HG02571 (cell line): ENCODE measurements at regions not wholly inside any gene's neighbourhood (a gene's known extent, or its start where the extent isn't known, plus 50 kb on each side); places are given as distances from the start of the nearest gene placed in this dataset.

Experiments
- ATAC-seq: cut with Tn5 transposase; IDR thresholded peaks from one replicate; pipeline ENCODE4 v1.9.1; 2021; ENCODE audit warnings: mild to moderate bottlenecking, moderate library complexity; ENCODE audit not compliant: unreplicated experiment

DNA sequence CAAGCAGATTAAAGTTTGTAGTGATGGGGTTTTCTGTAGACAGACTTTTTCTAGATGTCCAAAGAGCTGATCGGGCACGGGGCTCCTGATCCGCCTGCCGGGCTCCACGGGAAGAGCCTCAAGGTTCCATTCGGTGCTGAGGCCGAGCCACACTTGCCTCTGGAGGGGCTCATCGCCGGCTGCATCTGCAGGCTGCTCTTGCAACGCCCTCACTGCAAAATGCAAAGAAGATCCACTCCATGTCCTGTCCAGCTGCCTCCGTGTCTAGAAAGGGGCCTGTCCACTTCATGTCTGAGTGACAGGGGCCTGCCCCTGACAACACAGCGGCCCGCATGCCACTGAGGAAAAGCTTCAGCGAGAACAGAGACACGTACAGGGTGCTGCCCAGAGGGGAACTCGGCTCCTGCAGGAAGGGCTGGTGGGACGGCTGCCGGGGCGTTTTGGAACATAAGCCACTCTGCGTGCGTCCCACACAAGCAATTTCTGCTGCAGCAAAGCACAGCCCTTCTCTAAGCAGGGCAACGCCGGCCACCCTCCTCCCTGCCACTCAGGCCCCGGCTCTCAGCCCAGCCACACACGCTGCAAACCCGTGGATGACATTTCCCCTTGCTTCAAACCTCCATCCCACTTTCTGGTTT, 53.6 kb upstream of the CTDP1 start:
- no peak for ATAC-seq

DNA sequence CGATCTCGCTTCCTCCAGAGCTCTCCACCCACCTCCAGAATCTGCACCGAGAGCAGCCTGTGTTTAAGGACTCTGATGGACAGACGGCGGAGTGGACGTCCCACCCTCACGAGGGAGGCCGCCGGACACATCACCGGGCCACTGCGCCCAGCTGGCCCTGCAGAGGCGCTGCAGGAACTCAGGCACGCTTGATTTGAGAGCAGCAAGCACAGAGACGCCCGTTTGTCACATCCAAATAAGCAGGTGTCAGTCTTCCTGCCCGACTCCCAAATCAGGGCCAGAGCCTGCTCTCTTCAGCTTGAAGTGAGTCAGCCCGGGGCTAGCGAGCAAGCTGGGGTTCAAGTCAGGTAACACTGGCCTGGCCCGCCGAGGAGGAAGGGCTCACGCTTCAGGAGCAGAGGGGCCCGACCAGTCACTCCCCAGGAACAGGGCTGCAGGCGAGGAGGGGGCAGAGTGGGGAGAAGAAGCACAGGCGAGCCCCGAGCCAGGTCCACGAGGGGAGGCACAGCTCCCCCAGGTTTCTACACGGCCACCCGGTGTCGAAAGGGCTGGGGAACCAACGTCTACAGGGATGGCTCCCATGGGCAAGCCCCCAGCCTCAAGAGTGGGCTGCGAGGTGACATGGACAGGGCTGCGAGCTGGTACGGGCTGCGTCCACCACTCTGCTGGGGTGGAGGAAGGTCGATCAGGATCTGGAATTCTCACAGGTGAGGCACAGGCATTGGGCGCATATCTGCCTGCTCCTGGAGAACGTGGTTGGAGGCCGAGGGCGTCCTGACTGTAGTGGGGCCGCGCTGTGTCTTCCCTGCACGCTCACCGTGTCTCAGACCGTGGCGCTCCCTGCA, 52.5 kb upstream of the CTDP1 start:
- no peak for ATAC-seq

DNA sequence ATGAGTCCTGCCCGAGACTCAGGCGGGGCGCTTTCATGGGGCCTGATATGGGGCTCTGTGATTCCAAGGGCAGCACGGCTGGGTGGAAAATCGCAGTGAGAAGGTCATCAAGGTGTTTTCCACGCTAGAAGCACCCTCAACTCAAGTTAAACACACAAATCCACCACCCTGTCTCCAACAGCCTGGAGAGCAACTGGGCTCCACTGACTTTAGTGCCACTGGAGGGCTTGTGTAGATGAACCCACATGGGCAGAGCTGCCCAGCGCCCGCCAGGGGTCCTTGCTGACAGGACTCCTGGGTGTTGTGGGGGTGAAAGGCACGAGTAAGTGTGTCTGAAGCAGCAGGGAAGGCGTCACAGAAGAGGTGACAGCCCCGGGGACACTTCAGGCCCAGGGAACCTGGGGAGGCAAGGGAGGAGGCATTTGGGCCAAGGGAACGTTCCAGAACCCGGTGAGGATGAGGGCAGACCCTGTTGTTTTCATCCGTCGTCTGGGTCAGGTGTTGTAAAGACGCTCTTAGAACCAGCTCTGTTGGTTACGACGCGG, 51.8 kb upstream of the CTDP1 start:
- no peak for ATAC-seq

DNA sequence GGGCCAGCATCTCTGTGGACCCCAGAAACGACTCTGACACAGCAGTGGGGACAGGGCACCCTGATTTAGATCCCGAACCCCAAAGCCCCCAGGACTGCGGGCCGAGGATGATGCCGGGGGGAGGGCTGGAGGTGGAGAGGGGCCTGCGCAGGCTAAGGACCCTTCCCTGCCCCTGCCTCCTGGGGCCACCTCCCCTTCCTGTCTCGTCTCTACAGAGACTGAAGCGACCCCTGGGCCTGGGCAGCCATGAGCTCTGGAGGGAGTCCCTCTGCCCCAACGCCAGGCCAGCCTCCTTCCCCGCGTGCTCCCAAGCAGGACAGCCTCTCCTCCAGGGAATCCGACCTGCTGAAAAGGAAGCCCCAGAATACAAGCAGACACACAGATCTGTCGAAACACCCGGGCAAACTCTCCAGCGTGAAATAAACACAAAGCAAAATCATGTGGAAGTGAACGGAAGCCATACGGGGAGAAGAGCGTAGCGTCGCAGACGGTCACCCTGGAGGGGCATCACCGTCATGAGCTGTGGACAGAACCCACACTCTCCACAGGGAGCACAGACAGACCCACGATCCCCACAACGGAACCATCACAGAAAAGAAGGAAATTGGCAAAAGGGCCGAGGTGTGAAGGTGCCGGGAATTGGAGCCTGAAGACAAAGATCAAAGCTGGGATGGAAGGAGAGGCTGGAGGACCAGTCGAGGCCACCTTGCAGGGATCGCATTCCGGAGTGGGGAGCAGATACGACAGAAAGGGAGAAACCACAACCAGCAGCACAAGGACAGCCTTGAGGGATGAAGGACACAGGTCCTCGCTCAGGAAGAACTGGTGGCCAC, 51.0 kb upstream of the CTDP1 start:
- ATAC-seq, result no peak

DNA sequence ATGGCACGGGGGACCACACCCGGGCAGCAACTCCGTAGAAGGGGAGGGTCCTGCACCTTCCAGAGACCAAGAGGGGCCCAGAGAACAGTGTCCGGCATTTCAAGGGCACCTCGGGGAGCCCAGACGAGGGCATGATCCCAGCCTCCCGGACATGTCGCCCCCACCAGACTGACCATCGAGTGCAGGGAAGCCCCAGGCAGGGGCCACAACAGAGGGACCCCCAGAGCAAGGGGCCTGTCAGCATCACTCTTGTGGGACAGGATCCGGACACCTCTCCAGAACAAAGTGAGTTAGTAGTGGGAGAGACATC, 50.4 kb upstream of the CTDP1 start:
- ATAC-seq, result no peak

DNA sequence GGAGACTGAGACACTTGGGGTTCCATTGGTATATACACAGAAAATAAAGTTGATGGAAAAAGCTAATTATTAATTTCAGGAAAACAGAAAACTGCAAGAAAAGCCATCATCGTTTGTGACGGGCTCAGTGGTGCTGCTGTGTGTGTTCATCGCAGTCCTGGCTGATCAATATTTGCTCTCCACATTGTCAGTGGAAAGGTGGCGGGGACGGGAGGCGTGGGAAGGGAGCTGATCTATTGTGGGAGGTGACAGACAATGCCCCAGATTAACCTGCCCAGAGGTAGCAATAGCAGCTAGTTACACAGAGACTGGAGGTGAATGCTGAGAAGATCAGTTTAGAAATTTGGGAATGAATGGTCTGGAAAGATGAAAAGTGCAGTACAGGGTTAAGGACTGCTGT, 50.0 kb upstream of the CTDP1 start:
- ATAC-seq, result no peak
